ENCODE measurements at regions not wholly inside any gene's neighbourhood (a gene's known extent, or its start where the extent isn't known, plus 50 kb on each side); places are given as distances from the start of the nearest gene placed in this dataset.
"Not testable (repeated sequence)": the region's sequence is repeated elsewhere in the genome, so short reads cannot be mapped to it uniquely, and the experiment has no call there.

DNA sequence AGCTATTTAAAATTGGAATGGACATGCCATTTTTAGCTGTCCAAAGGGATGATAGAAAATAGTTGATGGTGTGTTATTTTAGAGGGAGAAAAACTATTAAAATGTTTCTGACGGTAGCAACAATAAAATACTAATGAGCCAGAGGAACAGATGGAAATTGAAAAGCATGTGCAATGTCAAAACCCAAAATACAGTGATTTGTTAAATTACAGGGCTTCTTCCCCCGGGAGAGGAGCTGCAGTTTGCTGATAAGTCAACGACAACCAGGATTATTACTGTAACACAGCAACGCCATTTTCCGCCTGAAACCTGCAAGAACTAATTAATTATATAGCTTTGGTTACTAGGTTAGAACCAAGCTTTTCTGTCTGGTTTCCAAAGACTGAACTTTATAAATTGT lies 179.6 kb upstream of the SPTLC3 start:
- TF ChIP-seq, protein P1, sequence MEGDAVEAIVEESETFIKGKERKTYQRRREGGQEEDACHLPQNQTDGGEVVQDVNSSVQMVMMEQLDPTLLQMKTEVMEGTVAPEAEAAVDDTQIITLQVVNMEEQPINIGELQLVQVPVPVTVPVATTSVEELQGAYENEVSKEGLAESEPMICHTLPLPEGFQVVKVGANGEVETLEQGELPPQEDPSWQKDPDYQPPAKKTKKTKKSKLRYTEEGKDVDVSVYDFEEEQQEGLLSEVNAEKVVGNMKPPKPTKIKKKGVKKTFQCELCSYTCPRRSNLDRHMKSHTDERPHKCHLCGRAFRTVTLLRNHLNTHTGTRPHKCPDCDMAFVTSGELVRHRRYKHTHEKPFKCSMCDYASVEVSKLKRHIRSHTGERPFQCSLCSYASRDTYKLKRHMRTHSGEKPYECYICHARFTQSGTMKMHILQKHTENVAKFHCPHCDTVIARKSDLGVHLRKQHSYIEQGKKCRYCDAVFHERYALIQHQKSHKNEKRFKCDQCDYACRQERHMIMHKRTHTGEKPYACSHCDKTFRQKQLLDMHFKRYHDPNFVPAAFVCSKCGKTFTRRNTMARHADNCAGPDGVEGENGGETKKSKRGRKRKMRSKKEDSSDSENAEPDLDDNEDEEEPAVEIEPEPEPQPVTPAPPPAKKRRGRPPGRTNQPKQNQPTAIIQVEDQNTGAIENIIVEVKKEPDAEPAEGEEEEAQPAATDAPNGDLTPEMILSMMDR (conservative IDR thresholded peaks at IDR 0.05; ENCODE audit: low read depth, low read length): no peak
- DNase-seq (ENCODE audit: low read depth): no peak
- no peak overlapping the region for H3K4me3 ChIP-seq (ENCODE audit: low read depth, low read length)

DNA sequence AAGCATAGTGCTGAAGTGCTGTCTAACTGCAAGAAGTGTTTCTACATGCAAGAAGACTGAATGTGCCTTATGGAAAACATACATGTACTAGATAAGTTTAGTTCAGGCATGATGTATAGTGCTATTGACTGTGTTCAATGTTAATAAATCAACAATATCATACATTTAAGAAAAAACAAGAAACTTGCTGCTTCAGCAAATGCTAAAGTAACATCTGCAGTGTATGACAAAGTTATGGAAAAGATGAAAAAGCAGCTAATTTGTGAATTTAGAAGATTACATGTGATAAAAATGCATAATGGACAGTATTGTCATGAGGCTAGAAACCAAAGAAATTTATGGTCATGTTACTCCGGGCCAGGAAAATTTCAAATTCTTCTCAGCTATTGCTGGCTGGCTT lies 174.9 kb upstream of the SPTLC3 start:
- no peak overlapping the region for H3K4me3 ChIP-seq (ENCODE audit: low read depth, low read length)
- TF ChIP-seq, protein P1 (conservative IDR thresholded peaks at IDR 0.05; ENCODE audit: low read depth, low read length): no peak
- no peak for DNase-seq (ENCODE audit: low read depth)

DNA sequence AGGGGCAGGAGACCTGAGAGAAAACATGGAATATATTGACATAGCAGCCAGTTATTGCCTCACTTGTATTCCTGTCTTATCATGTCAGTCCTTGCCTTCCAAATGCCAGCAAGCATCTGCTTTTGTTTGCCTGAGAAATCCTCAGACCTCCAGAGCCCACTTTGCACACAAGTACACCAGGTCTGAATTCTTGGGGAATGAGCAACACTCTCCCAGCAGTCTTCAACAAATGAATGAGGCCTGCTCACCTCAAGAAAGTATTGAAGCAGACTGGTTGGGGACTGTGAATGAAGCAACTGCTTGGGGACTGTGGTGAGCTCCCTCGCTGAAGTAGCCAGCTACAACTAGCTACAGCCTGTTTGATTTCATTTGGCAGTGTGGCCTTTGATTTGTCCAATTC lies 172.8 kb upstream of the SPTLC3 start:
- TF ChIP-seq, protein P1 (conservative IDR thresholded peaks at IDR 0.05; ENCODE audit: low read depth, low read length): no peak
- H3K4me3 ChIP-seq (ENCODE audit: low read depth, low read length): no peak overlapping the region
- no peak for DNase-seq (ENCODE audit: low read depth)

DNA sequence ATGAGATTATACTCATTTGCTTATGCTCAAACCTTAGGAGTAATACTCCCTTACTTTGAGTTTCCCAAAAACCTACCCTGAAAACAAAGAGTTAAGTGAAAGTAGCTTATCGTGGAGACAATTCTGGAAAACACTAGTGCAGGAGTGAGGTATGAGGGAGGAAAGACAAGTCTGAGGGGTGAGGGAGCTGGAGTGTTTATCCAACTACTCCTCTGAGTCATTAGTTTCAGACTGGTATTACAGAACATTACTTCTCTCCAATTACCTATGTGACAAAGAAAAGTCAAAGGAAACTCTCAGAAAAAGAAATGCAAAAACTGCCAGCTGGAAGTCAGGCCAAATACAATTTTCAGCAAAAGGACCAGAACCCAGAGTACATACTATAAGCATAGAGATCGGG lies 171.1 kb upstream of the SPTLC3 start:
- DNase-seq (ENCODE audit: low read depth): no peak
- H3K4me3 ChIP-seq (ENCODE audit: low read depth, low read length): no peak overlapping the region
- TF ChIP-seq, protein P1 (conservative IDR thresholded peaks at IDR 0.05; ENCODE audit: low read depth, low read length): no peak

DNA sequence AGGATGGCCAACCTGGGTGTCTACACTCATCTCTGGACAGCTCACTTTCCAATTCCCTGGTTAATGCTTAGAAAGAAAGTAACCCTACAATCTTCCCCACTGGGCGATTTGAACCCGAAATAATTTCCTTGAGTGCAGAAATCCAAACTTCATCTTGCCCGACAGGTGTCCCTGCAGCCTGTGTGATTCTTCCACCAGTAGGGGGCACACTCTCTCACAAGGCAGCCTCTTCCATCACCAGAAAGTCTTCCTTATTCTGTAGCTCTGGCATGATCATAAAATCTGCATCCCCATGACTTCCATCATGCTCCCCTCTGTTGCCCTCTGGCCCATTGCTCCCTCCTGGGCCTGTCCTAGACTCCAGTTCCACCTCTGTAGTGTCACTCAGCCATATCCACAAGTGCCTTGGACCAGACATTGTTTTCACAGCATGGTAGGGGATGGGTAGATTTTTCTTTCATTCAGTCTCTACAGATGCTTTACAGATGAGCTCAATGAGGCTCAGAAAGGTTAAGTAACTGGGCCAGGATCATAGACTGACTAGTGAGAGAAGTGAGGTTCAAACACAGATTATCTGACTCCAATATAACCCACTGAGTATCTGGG lies 170.4 kb upstream of the SPTLC3 start:
- TF ChIP-seq, protein P1 (conservative IDR thresholded peaks at IDR 0.05; ENCODE audit: low read depth, low read length): peak; percentile 21
- H3K4me3 ChIP-seq (ENCODE audit: low read depth, low read length): no peak overlapping the region
- no peak for DNase-seq (ENCODE audit: low read depth)

DNA sequence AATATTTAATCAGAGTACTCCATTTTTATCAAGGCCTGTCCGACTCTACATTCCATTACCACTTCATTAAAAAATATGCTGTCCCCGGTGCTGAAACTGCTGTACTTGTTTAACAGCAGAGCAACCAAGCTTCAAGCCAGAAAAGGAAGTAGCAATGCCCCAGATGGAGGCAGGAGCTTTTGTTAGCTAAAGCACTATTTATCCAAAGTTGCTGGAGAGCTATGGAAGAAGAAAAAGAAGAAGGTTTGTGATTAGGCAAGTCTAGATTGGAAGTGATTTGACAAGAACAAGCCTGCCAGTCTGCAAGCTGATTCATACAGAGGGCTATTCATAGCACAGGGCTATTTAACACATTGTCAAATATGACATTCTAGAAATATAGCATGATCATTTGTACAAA lies 160.9 kb upstream of the SPTLC3 start:
- H3K4me3 ChIP-seq (ENCODE audit: low read depth, low read length): no peak overlapping the region
- TF ChIP-seq, protein P1 (conservative IDR thresholded peaks at IDR 0.05; ENCODE audit: low read depth, low read length): no peak
- DNase-seq (ENCODE audit: low read depth): peak; percentile 41

- TF ChIP-seq, protein P1 (conservative IDR thresholded peaks at IDR 0.05; ENCODE audit: low read depth, low read length): no peak
- no peak overlapping the region for H3K4me3 ChIP-seq (ENCODE audit: low read depth, low read length)
- no peak for DNase-seq (ENCODE audit: low read depth)
Observed at GRCh38 chr20:12849225-12849910, 159.4 kb upstream of the SPTLC3 start.

- H3K4me3 ChIP-seq (ENCODE audit: low read depth, low read length); DNase-seq (ENCODE audit: low read depth): not testable (repeated sequence)
Observed at GRCh38 chr20:12857643-12858042, 151.1 kb upstream of the SPTLC3 start.

All from choroid plexus epithelial cell (primary cell).